ENCODE measurements at regions not wholly inside any gene's neighbourhood (a gene's known extent, or its start where the extent isn't known, plus 50 kb on each side); places are given as distances from the start of the nearest gene placed in this dataset.

DNA sequence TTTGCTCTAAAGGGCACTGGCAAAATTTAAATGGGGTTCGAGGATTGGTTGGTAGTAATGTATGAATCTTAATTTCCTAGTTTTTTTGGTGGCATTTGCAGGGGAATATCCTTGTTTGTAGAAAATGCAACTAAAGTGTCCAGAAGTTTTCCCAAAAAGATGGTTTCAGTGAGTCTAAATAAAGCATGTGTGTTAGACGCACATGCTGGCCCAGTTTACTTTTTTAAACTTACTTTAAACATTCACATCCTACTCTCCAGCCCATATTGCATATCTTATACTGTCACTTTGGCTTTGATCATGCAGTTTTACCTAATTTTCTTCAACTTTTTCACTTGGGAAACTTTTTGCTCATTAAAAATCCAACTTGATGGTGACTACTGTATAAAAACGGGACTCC lies 744.0 kb upstream of the CELF2 start:
- ChIA-PET RAD21 (ENCODE audit: low non-redundant PET in 1 of 2, low total read pairs in 2 of 2, uncharacterized antibody in 2 of 2, unreplicated experiment in 2 of 2) (no interaction called here), CTCF (no interaction called here), POLR2A (no interaction called here)
- intact Hi-C loops (cut with micrococcal nuclease): no loop called here
- ATAC-seq (no peak), DNase-seq (ENCODE audit: low read depth, low spot score) (no peak)
- TF ChIP-seq, protein P1, sequence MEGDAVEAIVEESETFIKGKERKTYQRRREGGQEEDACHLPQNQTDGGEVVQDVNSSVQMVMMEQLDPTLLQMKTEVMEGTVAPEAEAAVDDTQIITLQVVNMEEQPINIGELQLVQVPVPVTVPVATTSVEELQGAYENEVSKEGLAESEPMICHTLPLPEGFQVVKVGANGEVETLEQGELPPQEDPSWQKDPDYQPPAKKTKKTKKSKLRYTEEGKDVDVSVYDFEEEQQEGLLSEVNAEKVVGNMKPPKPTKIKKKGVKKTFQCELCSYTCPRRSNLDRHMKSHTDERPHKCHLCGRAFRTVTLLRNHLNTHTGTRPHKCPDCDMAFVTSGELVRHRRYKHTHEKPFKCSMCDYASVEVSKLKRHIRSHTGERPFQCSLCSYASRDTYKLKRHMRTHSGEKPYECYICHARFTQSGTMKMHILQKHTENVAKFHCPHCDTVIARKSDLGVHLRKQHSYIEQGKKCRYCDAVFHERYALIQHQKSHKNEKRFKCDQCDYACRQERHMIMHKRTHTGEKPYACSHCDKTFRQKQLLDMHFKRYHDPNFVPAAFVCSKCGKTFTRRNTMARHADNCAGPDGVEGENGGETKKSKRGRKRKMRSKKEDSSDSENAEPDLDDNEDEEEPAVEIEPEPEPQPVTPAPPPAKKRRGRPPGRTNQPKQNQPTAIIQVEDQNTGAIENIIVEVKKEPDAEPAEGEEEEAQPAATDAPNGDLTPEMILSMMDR (IDR thresholded peaks at IDR 0.05 in 2 of 3, conservative IDR thresholded peaks at IDR 0.05 in 1 of 3; ENCODE audit: borderline replicate concordance in 1 of 3, insufficient read depth in 1 of 3, low read depth in 2 of 3, low read length in 2 of 3): no peak
- no peak for TF ChIP-seq ZNF274 (IDR thresholded peaks at IDR 0.05; ENCODE audit: low read depth, low read length)
- no peak for TF ChIP-seq TCF7L2 (IDR thresholded peaks at IDR 0.05; ENCODE audit: borderline replicate concordance, extremely low read depth, insufficient read depth, insufficient read length)
- no peak for TF ChIP-seq FOSL1 (IDR thresholded peaks at IDR 0.05; ENCODE audit: low read depth)
- TF ChIP-seq, protein P2, sequence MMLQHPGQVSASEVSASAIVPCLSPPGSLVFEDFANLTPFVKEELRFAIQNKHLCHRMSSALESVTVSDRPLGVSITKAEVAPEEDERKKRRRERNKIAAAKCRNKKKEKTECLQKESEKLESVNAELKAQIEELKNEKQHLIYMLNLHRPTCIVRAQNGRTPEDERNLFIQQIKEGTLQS (IDR thresholded peaks at IDR 0.05): no peak
- TF ChIP-seq, protein P3, sequence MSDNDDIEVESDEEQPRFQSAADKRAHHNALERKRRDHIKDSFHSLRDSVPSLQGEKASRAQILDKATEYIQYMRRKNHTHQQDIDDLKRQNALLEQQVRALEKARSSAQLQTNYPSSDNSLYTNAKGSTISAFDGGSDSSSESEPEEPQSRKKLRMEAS (IDR thresholded peaks at IDR 0.05): no peak
- TF ChIP-seq, protein P4, sequence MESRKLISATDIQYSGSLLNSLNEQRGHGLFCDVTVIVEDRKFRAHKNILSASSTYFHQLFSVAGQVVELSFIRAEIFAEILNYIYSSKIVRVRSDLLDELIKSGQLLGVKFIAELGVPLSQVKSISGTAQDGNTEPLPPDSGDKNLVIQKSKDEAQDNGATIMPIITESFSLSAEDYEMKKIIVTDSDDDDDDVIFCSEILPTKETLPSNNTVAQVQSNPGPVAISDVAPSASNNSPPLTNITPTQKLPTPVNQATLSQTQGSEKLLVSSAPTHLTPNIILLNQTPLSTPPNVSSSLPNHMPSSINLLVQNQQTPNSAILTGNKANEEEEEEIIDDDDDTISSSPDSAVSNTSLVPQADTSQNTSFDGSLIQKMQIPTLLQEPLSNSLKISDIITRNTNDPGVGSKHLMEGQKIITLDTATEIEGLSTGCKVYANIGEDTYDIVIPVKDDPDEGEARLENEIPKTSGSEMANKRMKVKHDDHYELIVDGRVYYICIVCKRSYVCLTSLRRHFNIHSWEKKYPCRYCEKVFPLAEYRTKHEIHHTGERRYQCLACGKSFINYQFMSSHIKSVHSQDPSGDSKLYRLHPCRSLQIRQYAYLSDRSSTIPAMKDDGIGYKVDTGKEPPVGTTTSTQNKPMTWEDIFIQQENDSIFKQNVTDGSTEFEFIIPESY (IDR thresholded peaks at IDR 0.05; ENCODE audit: extremely low read depth, insufficient replicate concordance, low read length): no peak
- TF ChIP-seq, protein P5, sequence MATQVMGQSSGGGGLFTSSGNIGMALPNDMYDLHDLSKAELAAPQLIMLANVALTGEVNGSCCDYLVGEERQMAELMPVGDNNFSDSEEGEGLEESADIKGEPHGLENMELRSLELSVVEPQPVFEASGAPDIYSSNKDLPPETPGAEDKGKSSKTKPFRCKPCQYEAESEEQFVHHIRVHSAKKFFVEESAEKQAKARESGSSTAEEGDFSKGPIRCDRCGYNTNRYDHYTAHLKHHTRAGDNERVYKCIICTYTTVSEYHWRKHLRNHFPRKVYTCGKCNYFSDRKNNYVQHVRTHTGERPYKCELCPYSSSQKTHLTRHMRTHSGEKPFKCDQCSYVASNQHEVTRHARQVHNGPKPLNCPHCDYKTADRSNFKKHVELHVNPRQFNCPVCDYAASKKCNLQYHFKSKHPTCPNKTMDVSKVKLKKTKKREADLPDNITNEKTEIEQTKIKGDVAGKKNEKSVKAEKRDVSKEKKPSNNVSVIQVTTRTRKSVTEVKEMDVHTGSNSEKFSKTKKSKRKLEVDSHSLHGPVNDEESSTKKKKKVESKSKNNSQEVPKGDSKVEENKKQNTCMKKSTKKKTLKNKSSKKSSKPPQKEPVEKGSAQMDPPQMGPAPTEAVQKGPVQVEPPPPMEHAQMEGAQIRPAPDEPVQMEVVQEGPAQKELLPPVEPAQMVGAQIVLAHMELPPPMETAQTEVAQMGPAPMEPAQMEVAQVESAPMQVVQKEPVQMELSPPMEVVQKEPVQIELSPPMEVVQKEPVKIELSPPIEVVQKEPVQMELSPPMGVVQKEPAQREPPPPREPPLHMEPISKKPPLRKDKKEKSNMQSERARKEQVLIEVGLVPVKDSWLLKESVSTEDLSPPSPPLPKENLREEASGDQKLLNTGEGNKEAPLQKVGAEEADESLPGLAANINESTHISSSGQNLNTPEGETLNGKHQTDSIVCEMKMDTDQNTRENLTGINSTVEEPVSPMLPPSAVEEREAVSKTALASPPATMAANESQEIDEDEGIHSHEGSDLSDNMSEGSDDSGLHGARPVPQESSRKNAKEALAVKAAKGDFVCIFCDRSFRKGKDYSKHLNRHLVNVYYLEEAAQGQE (IDR thresholded peaks at IDR 0.05; ENCODE audit: low read depth): no peak
- no peak for TF ChIP-seq EZH2phosphoT487 (IDR thresholded peaks at IDR 0.05; ENCODE audit: borderline replicate concordance)
- no peak overlapping the region for H3K9ac ChIP-seq (ENCODE audit: low read length)
- no peaks in the 10 kb centered on the region for H3K9me2 ChIP-seq (ENCODE audit: insufficient read depth)
- no peak overlapping the region for H3K27ac ChIP-seq (ENCODE audit: low read depth, low read length)
- no peak overlapping the region for H3K4me3 ChIP-seq (replicated peaks in 1 of 2; ENCODE audit: low read depth in 1 of 2, low read length in 2 of 2)
- H4K20me1 ChIP-seq (ENCODE audit: insufficient read depth): no peaks in the 10 kb centered on the region
- H3K4me1 ChIP-seq (ENCODE audit: control insufficient read depth in 1 of 2, insufficient read depth in 2 of 2, low read length in 2 of 2): no peaks in the 10 kb centered on the region
- no peaks in the 10 kb centered on the region for H3K79me2 ChIP-seq (ENCODE audit: insufficient read depth, low read length)
- no peaks in the 10 kb centered on the region for H3K36me3 ChIP-seq (ENCODE audit: control insufficient read depth in 1 of 2, insufficient read depth in 2 of 2, low read length in 2 of 2)
- BruUV-seq (replicated peaks): no TSS peak
- H3K27me3 ChIP-seq (ENCODE audit: insufficient read depth, low read length): no peaks in the 10 kb centered on the region
- peaks cover 21 to 34% of the 10 kb centered on the region in 2 experiments; a peak in 2 of 4 replicates for H3K9me3 ChIP-seq (ENCODE audit: control insufficient read depth in 1 of 2, insufficient read depth in 1 of 2, low read depth in 1 of 2, low read length in 2 of 2)
- no peak overlapping the region for H2AFZ ChIP-seq (ENCODE audit: low read depth, low read length, poor library complexity, severe bottlenecking)
- H3K4me2 ChIP-seq (ENCODE audit: low read length): no peak overlapping the region

Data from HCT116 (cell line).